Mesothelial cell of epicardium (in vitro differentiated cells): ENCODE measurements at regions not wholly inside any gene's neighbourhood (a gene's known extent, or its start where the extent isn't known, plus 50 kb on each side); places are given as distances from the start of the nearest gene placed in this dataset.
"Not testable (repeated sequence)": the region's sequence is repeated elsewhere in the genome, so short reads cannot be mapped to it uniquely, and the experiment has no call there.

Source experiments
- DNase-seq, 2 experiments: peaks; one replicate each; pipeline ENCODE4 v3.0.0; 2021; ENCODE audit warnings: low spot score in 2 of 2; ENCODE audit not compliant: unreplicated experiment in 2 of 2
- H3K27ac Mint-ChIP-seq: 2 replicates; pipeline ENCODE4 v1.8.0; 2021; ENCODE audit warnings: mixed read lengths
- H3K27me3 Mint-ChIP-seq: 2 replicates; pipeline ENCODE4 v1.8.0; 2021; ENCODE audit warnings: low read depth, mixed read lengths
- H3K36me3 Mint-ChIP-seq: 2 replicates; pipeline ENCODE4 v1.8.0; 2021; ENCODE audit warnings: mixed read lengths
- H3K4me1 Mint-ChIP-seq: 2 replicates; pipeline ENCODE4 v1.8.0; 2021; ENCODE audit warnings: mixed read lengths
- H3K4me3 Mint-ChIP-seq: 2 replicates; pipeline ENCODE4 v1.8.0; 2021; ENCODE audit warnings: mild to moderate bottlenecking, moderate library complexity, mixed read lengths
- H3K9me3 Mint-ChIP-seq: 2 replicates; pipeline ENCODE4 v1.8.0; 2021; ENCODE audit warnings: mixed read lengths
- TF ChIP-seq, protein P1 (sequence below): fragments of 200-600 bp; sonication (generic); IDR thresholded peaks from one replicate; pipeline ENCODE4 v1.5.0; 2021; ENCODE audit warnings: antibody characterized with exemption; ENCODE audit not compliant: unreplicated experiment

DNA sequence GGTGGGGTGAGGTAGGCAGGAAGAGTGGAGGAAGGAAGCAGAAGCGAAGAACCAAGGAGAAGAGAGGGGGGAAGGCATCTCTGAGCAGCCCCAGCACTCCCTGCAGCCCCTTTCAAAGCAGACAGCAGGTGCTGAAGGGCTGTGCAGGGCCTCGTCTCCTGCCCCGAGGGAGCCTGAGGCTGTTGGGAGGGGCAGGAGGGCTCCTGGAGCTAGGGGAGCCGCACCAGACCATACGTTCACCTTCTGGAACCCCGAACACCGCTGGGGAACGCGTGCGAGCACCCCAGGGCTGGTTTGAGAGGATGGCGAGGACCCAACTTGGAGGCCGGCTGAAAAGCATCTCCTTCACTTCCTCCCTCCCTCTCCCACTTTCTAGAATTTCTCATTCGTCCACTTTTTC is 259.8 kb downstream of the FAM43A start:
- peaks cover 2% of the 10 kb centered on the region for H3K36me3 Mint-ChIP-seq
- H3K27me3 Mint-ChIP-seq = no peaks in the 10 kb centered on the region
- peaks cover 17% of the 10 kb centered on the region for H3K9me3 Mint-ChIP-seq
- no peak overlapping the region for H3K27ac Mint-ChIP-seq
- TF ChIP-seq, protein P1, sequence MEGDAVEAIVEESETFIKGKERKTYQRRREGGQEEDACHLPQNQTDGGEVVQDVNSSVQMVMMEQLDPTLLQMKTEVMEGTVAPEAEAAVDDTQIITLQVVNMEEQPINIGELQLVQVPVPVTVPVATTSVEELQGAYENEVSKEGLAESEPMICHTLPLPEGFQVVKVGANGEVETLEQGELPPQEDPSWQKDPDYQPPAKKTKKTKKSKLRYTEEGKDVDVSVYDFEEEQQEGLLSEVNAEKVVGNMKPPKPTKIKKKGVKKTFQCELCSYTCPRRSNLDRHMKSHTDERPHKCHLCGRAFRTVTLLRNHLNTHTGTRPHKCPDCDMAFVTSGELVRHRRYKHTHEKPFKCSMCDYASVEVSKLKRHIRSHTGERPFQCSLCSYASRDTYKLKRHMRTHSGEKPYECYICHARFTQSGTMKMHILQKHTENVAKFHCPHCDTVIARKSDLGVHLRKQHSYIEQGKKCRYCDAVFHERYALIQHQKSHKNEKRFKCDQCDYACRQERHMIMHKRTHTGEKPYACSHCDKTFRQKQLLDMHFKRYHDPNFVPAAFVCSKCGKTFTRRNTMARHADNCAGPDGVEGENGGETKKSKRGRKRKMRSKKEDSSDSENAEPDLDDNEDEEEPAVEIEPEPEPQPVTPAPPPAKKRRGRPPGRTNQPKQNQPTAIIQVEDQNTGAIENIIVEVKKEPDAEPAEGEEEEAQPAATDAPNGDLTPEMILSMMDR = no peak
- no peak overlapping the region for H3K4me3 Mint-ChIP-seq
- DNase-seq = no peak
- H3K4me1 Mint-ChIP-seq = peaks cover 2% of the 10 kb centered on the region

DNA sequence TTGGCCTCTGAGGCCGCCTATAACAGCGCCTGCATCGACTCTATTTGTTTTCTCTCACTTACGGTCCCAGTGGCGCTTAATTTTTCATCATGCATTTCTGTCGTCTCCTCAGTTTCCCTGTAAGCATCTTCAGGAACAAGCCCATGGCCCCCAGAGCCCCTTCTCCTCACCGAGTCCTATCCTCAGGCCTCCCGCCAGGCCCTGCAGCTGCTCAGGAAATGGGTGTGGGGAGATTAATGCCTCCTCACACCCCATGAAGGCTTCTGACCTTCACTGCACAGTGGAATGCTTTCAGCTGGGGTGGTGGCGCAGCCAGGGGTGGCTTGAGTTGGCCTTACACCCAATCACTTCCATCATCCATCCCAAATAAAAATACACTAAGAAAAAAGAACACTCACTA is 260.4 kb downstream of the FAM43A start:
- peaks cover 17% of the 10 kb centered on the region for H3K9me3 Mint-ChIP-seq
- no peaks in the 10 kb centered on the region for H3K27me3 Mint-ChIP-seq
- no peak overlapping the region for H3K27ac Mint-ChIP-seq
- H3K4me1 Mint-ChIP-seq = peaks cover 2% of the 10 kb centered on the region
- TF ChIP-seq, protein P1 = no peak
- H3K36me3 Mint-ChIP-seq = peaks cover 2% of the 10 kb centered on the region
- H3K4me3 Mint-ChIP-seq = no peak overlapping the region
- DNase-seq = no peak

- Mint-ChIP-seq H3K27me3 (no peaks in the 10 kb centered on the region), H3K9me3 (peaks cover 17% of the 10 kb centered on the region), H3K4me1 (peaks cover 5% of the 10 kb centered on the region), H3K4me3 (no peak overlapping the region), H3K36me3 (peaks cover 2% of the 10 kb centered on the region), H3K27ac (no peak overlapping the region)
- no peak for DNase-seq
- TF ChIP-seq, protein P1 = no peak
These were observed 263.9 kb downstream of the FAM43A start for GRCh38 chr3:194949592-194949991.

- DNase-seq = no peak
- Mint-ChIP-seq H3K9me3 (peaks cover 17% of the 10 kb centered on the region), H3K27ac (no peak overlapping the region), H3K4me3 (no peak overlapping the region), H3K27me3 (no peaks in the 10 kb centered on the region), H3K4me1 (peaks cover 3% of the 10 kb centered on the region), H3K36me3 (peaks cover 2% of the 10 kb centered on the region)
- TF ChIP-seq, protein P1 = no peak
These were observed 265.4 kb downstream of the FAM43A start for GRCh38 chr3:194950906-194951628.

- not testable (repeated sequence) for H3K27ac Mint-ChIP-seq, DNase-seq, H3K36me3 Mint-ChIP-seq, H3K27me3 Mint-ChIP-seq, H3K4me3 Mint-ChIP-seq, H3K4me1 Mint-ChIP-seq
- H3K9me3 Mint-ChIP-seq = peaks cover 17% of the 10 kb centered on the region
These were observed 265.9 kb downstream of the FAM43A start for GRCh38 chr3:194951629-194951920.

DNA sequence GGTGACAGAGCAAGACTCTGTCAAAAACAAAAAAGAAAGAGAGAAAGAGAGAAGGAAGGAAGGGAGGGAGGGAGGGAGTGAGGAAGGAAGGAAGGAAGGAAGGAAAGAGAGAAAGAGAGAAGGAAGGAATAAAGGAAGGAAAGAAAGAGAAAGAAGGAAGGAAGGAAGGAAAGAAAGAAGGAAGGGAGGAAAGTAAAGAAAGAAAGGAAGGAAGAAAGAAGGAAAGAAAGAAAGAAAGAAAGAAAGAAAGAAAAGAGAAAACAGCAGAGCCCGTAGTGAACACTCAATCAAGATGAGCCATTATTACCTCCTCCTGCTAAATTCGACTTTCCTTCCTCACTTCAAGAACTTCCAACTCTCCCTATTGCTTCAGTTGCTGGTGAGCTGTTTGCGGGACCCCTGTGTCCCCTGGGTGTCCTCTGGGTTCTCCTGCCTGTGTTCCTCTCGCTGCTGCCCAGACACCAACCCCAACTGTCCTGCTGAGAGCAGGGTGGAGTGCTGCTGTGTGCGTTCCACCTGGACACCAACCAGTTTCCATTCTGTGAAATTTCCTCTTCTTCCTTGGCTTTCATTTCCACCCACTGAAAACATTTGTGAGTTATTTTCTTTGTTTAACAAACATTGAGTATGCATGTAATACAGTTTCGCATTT is 266.4 kb downstream of the FAM43A start:
- no peaks in the 10 kb centered on the region for H3K27me3 Mint-ChIP-seq
- TF ChIP-seq, protein P1 = no peak
- H3K9me3 Mint-ChIP-seq = peaks cover 17% of the 10 kb centered on the region
- no peak for DNase-seq
- H3K36me3 Mint-ChIP-seq = peaks cover 2% of the 10 kb centered on the region
- peaks cover 3% of the 10 kb centered on the region for H3K4me1 Mint-ChIP-seq
- no peak overlapping the region for H3K27ac Mint-ChIP-seq
- H3K4me3 Mint-ChIP-seq = no peak overlapping the region
